Loucy (cell line): ENCODE measurements at regions not wholly inside any gene's neighbourhood (a gene's known extent, or its start where the extent isn't known, plus 50 kb on each side); places are given as distances from the start of the nearest gene placed in this dataset.
"Not testable (repeated sequence)": the region's sequence is repeated elsewhere in the genome, so short reads cannot be mapped to it uniquely, and the experiment has no call there.

ENCODE experiments used
- H2AFZ ChIP-seq: fragments of 200-600 bp; sonication (generic); 2 replicates; pipeline ENCODE4 v1.6.0; 2016; ENCODE audit warnings: antibody characterized with exemption, mild to moderate bottlenecking, low read length, moderate library complexity
- H3F3A ChIP-seq: fragments of 200-600 bp; 2 replicates; pipeline ENCODE4 v1.6.0; 2016; ENCODE audit warnings: antibody characterized with exemption, low read depth, mild to moderate bottlenecking
- H3K27me3 ChIP-seq: fragments of 200-600 bp; sonication (generic); 2 replicates; pipeline ENCODE4 v1.6.1; 2014; ENCODE audit warnings: low read length, mild to moderate bottlenecking; ENCODE audit not compliant: insufficient read depth, poor library complexity, severe bottlenecking
- H3K36me3 ChIP-seq: fragments of 200-600 bp; sonication (generic); 2 replicates; pipeline ENCODE4 v1.6.1; 2016; ENCODE audit warnings: low read length; ENCODE audit not compliant: insufficient read depth
- H3K4me1 ChIP-seq: fragments of 200-600 bp; sonication (generic); 2 replicates; pipeline ENCODE4 v1.5.1; 2014; ENCODE audit warnings: low read length, mild to moderate bottlenecking; ENCODE audit not compliant: insufficient read depth, poor library complexity, severe bottlenecking
- H3K4me2 ChIP-seq: fragments of 200-600 bp; sonication (generic); 2 replicates; pipeline ENCODE4 v1.6.0; 2014; ENCODE audit warnings: antibody characterized with exemption, low read length, low read depth, mild to moderate bottlenecking; ENCODE audit not compliant: poor library complexity, severe bottlenecking
- H3K4me3 ChIP-seq: fragments of 200-600 bp; sonication (generic); 2 replicates; pipeline ENCODE4 v1.5.1; 2014; ENCODE audit warnings: low read length, mild to moderate bottlenecking, mixed read lengths; ENCODE audit not compliant: poor library complexity, severe bottlenecking
- H3K79me2 ChIP-seq: fragments of 200-600 bp; sonication (generic); 2 replicates; pipeline ENCODE4 v1.6.1; 2014; ENCODE audit warnings: low read length; ENCODE audit not compliant: insufficient read depth
- H3K9ac ChIP-seq: fragments of 200-600 bp; sonication (generic); 2 replicates; pipeline ENCODE4 v1.6.0; 2014; ENCODE audit warnings: mild to moderate bottlenecking, low read depth, low read length, moderate library complexity; ENCODE audit not compliant: poor library complexity, severe bottlenecking
- H3K9me2 ChIP-seq: fragments of 200-600 bp; sonication (generic); replicated peaks from 2 replicates; pipeline ENCODE4 v1.6.1; 2016; ENCODE audit warnings: low read depth, low read length, mixed read lengths
- H3K9me3 ChIP-seq: fragments of 200-600 bp; sonication (generic); 2 replicates; pipeline ENCODE4 v1.6.1; 2014; ENCODE audit warnings: mild to moderate bottlenecking, antibody characterized with exemption, low read length, low read depth; ENCODE audit not compliant: insufficient read depth
- H4K20me1 ChIP-seq: fragments of 200-600 bp; sonication (generic); 2 replicates; pipeline ENCODE4 v1.6.0; 2014; ENCODE audit warnings: antibody characterized with exemption, low read length, mild to moderate bottlenecking; ENCODE audit not compliant: insufficient read depth, poor library complexity, severe bottlenecking
- EZH2phosphoT487 ChIP-seq: fragments of 200-600 bp; IDR thresholded peaks from 2 replicates; pipeline ENCODE4 v1.6.1; 2018; ENCODE audit warnings: antibody characterized with exemption, mild to moderate bottlenecking, moderate library complexity, borderline replicate concordance
- TF ChIP-seq, protein P1 (sequence below): fragments of 200-600 bp; sonication (generic); conservative IDR thresholded peaks from 2 replicates; pipeline ENCODE4 v1.5.1; 2014; ENCODE audit warnings: mild to moderate bottlenecking, antibody characterized with exemption, low read length

- H3F3A ChIP-seq: no peaks in the 10 kb centered on the region
- no peak for TF ChIP-seq EZH2phosphoT487
- TF ChIP-seq, protein P1, sequence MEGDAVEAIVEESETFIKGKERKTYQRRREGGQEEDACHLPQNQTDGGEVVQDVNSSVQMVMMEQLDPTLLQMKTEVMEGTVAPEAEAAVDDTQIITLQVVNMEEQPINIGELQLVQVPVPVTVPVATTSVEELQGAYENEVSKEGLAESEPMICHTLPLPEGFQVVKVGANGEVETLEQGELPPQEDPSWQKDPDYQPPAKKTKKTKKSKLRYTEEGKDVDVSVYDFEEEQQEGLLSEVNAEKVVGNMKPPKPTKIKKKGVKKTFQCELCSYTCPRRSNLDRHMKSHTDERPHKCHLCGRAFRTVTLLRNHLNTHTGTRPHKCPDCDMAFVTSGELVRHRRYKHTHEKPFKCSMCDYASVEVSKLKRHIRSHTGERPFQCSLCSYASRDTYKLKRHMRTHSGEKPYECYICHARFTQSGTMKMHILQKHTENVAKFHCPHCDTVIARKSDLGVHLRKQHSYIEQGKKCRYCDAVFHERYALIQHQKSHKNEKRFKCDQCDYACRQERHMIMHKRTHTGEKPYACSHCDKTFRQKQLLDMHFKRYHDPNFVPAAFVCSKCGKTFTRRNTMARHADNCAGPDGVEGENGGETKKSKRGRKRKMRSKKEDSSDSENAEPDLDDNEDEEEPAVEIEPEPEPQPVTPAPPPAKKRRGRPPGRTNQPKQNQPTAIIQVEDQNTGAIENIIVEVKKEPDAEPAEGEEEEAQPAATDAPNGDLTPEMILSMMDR: peak; percentile 38; the same call in 1 of the 2 replicates
- H2AFZ ChIP-seq: no peak overlapping the region
- H3K4me1 ChIP-seq: no peaks in the 10 kb centered on the region
- H3K27me3 ChIP-seq: no peaks in the 10 kb centered on the region
- H4K20me1 ChIP-seq: no peaks in the 10 kb centered on the region
- H3K4me2 ChIP-seq: no peak overlapping the region
- no peak overlapping the region for H3K9ac ChIP-seq
- no peaks in the 10 kb centered on the region for H3K79me2 ChIP-seq
- H3K4me3 ChIP-seq: no peak overlapping the region
- H3K36me3 ChIP-seq: no peaks in the 10 kb centered on the region
- no peaks in the 10 kb centered on the region for H3K9me3 ChIP-seq
- no peaks in the 10 kb centered on the region for H3K9me2 ChIP-seq
Observed at GRCh38 chr2:146412625-146413024, 1432.2 kb upstream of the ACVR2A start.

GRCh38 chr2:146405402-146406309 lies 1439.2 kb upstream of the ACVR2A start:
- H3K4me2 ChIP-seq, H2AFZ ChIP-seq, H3K4me3 ChIP-seq: not testable (repeated sequence)

DNA sequence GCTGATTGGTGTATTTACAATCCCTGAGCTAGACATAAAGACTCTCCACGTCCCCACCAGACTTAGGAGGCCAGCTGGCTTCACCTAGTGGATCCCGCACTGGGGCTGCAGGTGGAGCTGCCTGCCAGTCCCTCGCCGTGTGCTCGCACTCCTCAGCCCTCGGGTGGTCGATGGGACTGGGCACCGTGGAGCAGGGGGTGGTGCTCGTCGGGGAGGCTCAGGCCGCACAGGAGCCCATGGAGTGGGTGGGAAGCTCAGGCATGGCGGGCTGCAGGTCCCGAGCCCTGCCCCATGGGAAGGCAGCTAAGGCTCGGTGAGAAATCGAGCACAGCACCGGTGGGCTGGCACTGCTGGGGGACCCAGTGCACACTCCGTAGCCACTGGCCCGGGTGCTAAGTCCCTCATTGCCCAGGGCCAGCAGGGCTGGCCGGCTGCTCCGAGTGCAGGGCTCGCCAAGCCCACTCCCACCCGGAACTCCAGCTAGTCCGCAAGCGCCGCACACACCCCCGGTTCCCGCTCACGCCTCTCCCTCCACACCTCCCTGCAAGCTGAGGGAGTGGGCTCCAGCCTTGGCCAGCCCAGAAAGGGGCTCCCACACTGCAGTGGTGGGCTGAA lies 1441.2 kb upstream of the ACVR2A start:
- not testable (repeated sequence) for H3K27me3 ChIP-seq, H3K9me2 ChIP-seq, H3K4me3 ChIP-seq, H2AFZ ChIP-seq, H3K9me3 ChIP-seq, H3K4me1 ChIP-seq, H3K79me2 ChIP-seq, H3K36me3 ChIP-seq, H4K20me1 ChIP-seq, H3K4me2 ChIP-seq, H3F3A ChIP-seq, H3K9ac ChIP-seq

More at GRCh38 chr2:146405402-146406309, 1439.2 kb upstream of the ACVR2A start:
- not testable (repeated sequence) for H3K9me2 ChIP-seq, H3K9me3 ChIP-seq, H3K27me3 ChIP-seq, H3F3A ChIP-seq, H4K20me1 ChIP-seq, H3K9ac ChIP-seq, H3K4me1 ChIP-seq, H3K36me3 ChIP-seq, H3K79me2 ChIP-seq

GRCh38 chr2:146392631-146393030 lies 1452.2 kb upstream of the ACVR2A start:
- Histone ChIP-seq H3K4me3 (no peak overlapping the region), H3F3A (no peaks in the 10 kb centered on the region), H3K9ac (no peak overlapping the region), H3K79me2 (no peaks in the 10 kb centered on the region), H3K9me3 (no peaks in the 10 kb centered on the region), H3K4me2 (no peak overlapping the region), H2AFZ (no peak overlapping the region), H3K9me2 (no peaks in the 10 kb centered on the region), H4K20me1 (no peaks in the 10 kb centered on the region), H3K4me1 (no peaks in the 10 kb centered on the region), H3K36me3 (no peaks in the 10 kb centered on the region), H3K27me3 (no peaks in the 10 kb centered on the region)
- TF ChIP-seq, protein P1: no peak
- no peak for TF ChIP-seq EZH2phosphoT487
